ENCODE measurements at regions not wholly inside any gene's neighbourhood (a gene's known extent, or its start where the extent isn't known, plus 50 kb on each side); places are given as distances from the start of the nearest gene placed in this dataset.
"Not testable (repeated sequence)": the region's sequence is repeated elsewhere in the genome, so short reads cannot be mapped to it uniquely, and the experiment has no call there.

DNA sequence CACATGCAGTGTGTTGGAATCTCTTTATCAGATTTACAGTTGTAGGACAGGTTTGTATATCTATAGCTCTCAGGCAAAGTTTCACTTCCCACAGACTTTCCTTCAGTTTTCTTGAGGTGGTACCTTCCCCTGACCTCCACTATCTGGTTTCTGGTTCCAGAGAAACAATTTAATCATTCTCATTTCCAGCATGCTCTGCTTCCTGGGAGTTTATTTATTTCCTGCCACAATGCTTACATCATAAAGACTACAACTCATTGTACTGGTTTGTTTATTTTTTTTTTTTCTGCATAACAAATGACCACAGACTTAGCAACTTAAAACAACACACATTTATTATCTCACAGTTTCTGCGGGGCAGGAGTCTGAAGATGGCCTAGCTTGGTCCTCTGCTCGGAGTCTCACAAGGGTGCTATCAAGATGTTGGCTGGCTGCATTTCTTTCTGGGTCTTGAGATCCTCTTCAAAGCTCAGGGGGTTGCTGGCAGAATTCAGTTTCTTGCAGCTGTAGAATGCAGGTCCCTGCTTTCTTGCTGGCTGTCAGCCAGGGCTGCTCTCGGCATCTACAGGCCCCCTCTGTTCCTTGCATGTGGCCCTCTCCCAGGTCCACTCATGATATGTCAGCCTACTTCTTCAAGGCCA, 247.7 kb downstream of the ENC1 start:
- no peak overlapping the region for H3K27ac ChIP-seq
- no peaks in the 10 kb centered on the region for H3K27me3 ChIP-seq
- H3K36me3 ChIP-seq (ENCODE audit: low read depth, missing control alignments), result no peaks in the 10 kb centered on the region
- TF ChIP-seq POLR2A (IDR thresholded peaks at IDR 0.05) (no peak), CTCF (IDR thresholded peaks at IDR 0.05) (no peak)
- H3K4me3 ChIP-seq, result no peak overlapping the region
- DNase-seq, result no peak
- H3K4me1 ChIP-seq, result no peaks in the 10 kb centered on the region
- no peaks in the 10 kb centered on the region for H3K9me3 ChIP-seq
- 44 to 46% methylated on average over 3 of the region's 3 CpGs for WGBS, 2 donors
- intact Hi-C loops (cut with DNase I; ENCODE audit: low total_unique reads), result no loop called here

GRCh38 chr5:74391410-74391809, 249.1 kb downstream of the ENC1 start:
- Histone ChIP-seq H3K27me3 (no peaks in the 10 kb centered on the region), H3K4me3 (no peak overlapping the region), H3K36me3 (ENCODE audit: low read depth, missing control alignments) (no peaks in the 10 kb centered on the region), H3K27ac (no peak overlapping the region), H3K9me3 (no peaks in the 10 kb centered on the region), H3K4me1 (no peaks in the 10 kb centered on the region)
- 52 to 76% methylated on average over 3 of the region's 3 CpGs for WGBS, 2 donors
- DNase-seq, result no peak
- intact Hi-C loops (cut with DNase I; ENCODE audit: low total_unique reads), result no loop called here
- TF ChIP-seq POLR2A (IDR thresholded peaks at IDR 0.05), result no peak
- no peak for TF ChIP-seq CTCF (IDR thresholded peaks at IDR 0.05)

GRCh38 chr5:74390822-74391221, 249.7 kb downstream of the ENC1 start:
- no peaks in the 10 kb centered on the region for H3K36me3 ChIP-seq (ENCODE audit: low read depth, missing control alignments)
- WGBS, 2 donors, result 90 to 94% methylated on average over 2 of the region's 2 CpGs
- H3K27ac ChIP-seq, result no peak overlapping the region
- no peaks in the 10 kb centered on the region for H3K9me3 ChIP-seq
- TF ChIP-seq CTCF (IDR thresholded peaks at IDR 0.05) (no peak), POLR2A (IDR thresholded peaks at IDR 0.05) (no peak)
- no peaks in the 10 kb centered on the region for H3K27me3 ChIP-seq
- H3K4me1 ChIP-seq, result no peaks in the 10 kb centered on the region
- intact Hi-C loops (cut with DNase I; ENCODE audit: low total_unique reads), result no loop called here
- H3K4me3 ChIP-seq, result no peak overlapping the region
- DNase-seq, result no peak

DNA sequence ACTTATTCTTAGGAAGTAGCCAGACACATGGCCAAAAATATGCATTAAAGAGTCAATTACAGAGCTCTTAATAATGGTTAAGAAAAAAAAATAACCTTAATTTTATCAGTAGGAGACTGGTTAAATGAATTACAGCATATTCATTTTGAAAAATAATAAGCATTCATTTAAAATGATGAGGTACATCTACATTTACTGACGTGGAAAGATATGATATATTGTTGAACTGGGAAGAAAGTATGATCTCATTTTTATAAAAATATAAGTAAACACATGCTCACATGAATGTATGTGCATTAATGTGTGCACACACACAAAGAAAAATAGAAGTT, 250.3 kb downstream of the ENC1 start:
- 81% methylated on average over 1 of the region's 1 CpG for WGBS, 2 donors
- Histone ChIP-seq H3K9me3 (no peaks in the 10 kb centered on the region), H3K27ac (no peak overlapping the region), H3K4me1 (no peaks in the 10 kb centered on the region), H3K36me3 (ENCODE audit: low read depth, missing control alignments) (no peaks in the 10 kb centered on the region), H3K27me3 (no peaks in the 10 kb centered on the region), H3K4me3 (no peak overlapping the region)
- TF ChIP-seq POLR2A (IDR thresholded peaks at IDR 0.05) (no peak), CTCF (IDR thresholded peaks at IDR 0.05) (no peak)
- intact Hi-C loops (cut with DNase I; ENCODE audit: low total_unique reads), result no loop called here
- no peak for DNase-seq

DNA sequence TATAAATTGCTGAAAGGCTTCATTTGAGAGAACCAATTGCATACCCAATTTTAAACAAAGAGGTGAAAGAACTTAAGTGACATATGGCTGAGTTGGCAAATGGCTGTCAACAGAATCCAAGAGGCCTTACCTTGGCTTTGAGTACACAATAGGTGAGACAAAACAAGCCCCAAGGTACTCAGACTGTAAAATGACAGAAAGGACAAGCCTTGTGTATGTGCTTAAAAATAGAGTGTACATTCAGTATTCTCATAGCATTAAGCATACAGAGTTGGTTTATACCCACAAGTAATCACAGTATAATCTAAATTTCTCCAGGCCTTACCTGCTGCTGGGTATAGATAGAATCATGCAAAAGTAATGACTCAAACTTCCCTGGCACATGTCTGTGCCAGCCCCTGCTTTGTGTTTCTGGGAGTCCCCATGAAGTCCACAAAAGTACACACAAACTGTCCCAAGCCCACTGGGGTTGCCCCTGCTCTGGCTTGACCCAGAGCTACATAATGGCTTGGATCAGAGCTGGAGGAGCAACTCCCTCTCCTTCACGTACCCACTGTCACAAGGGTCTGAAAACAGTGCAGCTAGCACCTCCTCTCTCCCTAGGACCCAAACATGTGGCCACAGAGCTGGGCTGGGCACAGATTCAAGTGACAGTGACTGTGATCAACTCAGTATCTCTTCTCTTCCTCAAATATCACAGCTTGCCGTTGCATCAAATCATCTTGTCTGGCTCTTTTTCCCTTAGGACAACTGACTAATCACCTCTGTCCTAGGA, 250.8 kb downstream of the ENC1 start:
- TF ChIP-seq POLR2A (IDR thresholded peaks at IDR 0.05), result no peak
- no peak for TF ChIP-seq CTCF (IDR thresholded peaks at IDR 0.05)
- DNase-seq, result no peak
- H3K27ac ChIP-seq, result no peak overlapping the region
- H3K36me3 ChIP-seq (ENCODE audit: low read depth, missing control alignments), result no peaks in the 10 kb centered on the region
- no peaks in the 10 kb centered on the region for H3K4me1 ChIP-seq
- intact Hi-C loops (cut with DNase I; ENCODE audit: low total_unique reads), result no loop called here
- no peak overlapping the region for H3K4me3 ChIP-seq
- no peaks in the 10 kb centered on the region for H3K9me3 ChIP-seq
- WGBS, 2 donors, result 56 to 68% methylated on average over 1 to 2 of the region's 2 CpGs
- H3K27me3 ChIP-seq, result no peaks in the 10 kb centered on the region

DNA sequence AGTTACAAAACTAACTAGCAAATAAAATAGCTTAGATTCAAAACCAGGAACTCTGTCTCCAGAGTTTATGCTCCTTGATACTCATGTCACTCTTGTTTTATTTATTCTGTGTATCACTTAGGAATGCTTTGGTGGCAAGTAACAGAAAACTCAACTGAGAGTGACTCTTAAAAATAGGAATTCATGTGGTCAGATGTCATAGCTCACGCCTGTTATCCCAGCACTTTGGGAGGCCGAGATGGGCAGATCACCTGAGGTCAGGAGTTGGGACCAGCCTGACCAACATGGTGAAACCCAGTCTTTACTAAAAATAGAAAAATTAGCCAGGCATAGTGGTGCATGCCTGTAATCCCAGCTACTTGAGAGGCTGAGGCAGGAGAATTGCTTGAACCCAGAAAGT, 252.1 kb downstream of the ENC1 start:
- peaks cover 10% of the 10 kb centered on the region for H3K4me1 ChIP-seq
- intact Hi-C loops (cut with DNase I; ENCODE audit: low total_unique reads); H3K36me3 ChIP-seq (ENCODE audit: low read depth, missing control alignments); H3K9me3 ChIP-seq; H3K27me3 ChIP-seq; DNase-seq; H3K4me3 ChIP-seq; H3K27ac ChIP-seq: not testable (repeated sequence)
- 83 to 92% methylated on average over 2 of the region's 2 CpGs for WGBS, 2 donors

Measured in testis (tissue), 2 donors.